Stimulated activated CD4-positive, alpha-beta T cell treated with anti-CD3 and anti-CD28 coated beads, Interleukin-12 subunit alpha, Interleukin-12 subunit beta, amount 100 ng/mL, for 4 hours (primary cell): ENCODE measurements at regions not wholly inside any gene's neighbourhood (a gene's known extent, or its start where the extent isn't known, plus 50 kb on each side); places are given as distances from the start of the nearest gene placed in this dataset.

Experiments used
- DNase-seq: peaks from one replicate; pipeline ENCODE4 v3.0.0-alpha.2; 2020

GRCh38 chr6:139547122-139547776 lies 172.8 kb upstream of the CITED2 start:
- DNase-seq: no peak

GRCh38 chr6:139546106-139546472 lies 171.6 kb upstream of the CITED2 start:
- no peak for DNase-seq

- DNase-seq: no peak
These were observed 171.0 kb upstream of the CITED2 start for GRCh38 chr6:139545206-139546105.

- DNase-seq: no peak
These were observed 170.2 kb upstream of the CITED2 start for GRCh38 chr6:139544701-139545057.

- no peak for DNase-seq
These were observed 167.9 kb upstream of the CITED2 start for GRCh38 chr6:139542351-139542750.

- no peak for DNase-seq
These were observed 166.4 kb upstream of the CITED2 start for GRCh38 chr6:139540894-139541293.

- no peak for DNase-seq
These were observed 165.8 kb upstream of the CITED2 start for GRCh38 chr6:139540276-139540675.

- no peak for DNase-seq
These were observed 165.4 kb upstream of the CITED2 start for GRCh38 chr6:139539852-139540251.

GRCh38 chr6:139538366-139538765 lies 163.9 kb upstream of the CITED2 start:
- no peak for DNase-seq

GRCh38 chr6:139536751-139537617 lies 162.5 kb upstream of the CITED2 start:
- no peak for DNase-seq

GRCh38 chr6:139534472-139535115 lies 160.1 kb upstream of the CITED2 start:
- DNase-seq: no peak

- no peak for DNase-seq
These were observed 159.4 kb upstream of the CITED2 start for GRCh38 chr6:139533573-139534471.

GRCh38 chr6:139533171-139533570 lies 158.7 kb upstream of the CITED2 start:
- DNase-seq: no peak

GRCh38 chr6:139531148-139532115 lies 157.0 kb upstream of the CITED2 start:
- no peak for DNase-seq

GRCh38 chr6:139530561-139530960 lies 156.1 kb upstream of the CITED2 start:
- no peak for DNase-seq

- no peak for DNase-seq
These were observed 155.0 kb upstream of the CITED2 start for GRCh38 chr6:139529420-139529819.

GRCh38 chr6:139528471-139528870 lies 154.0 kb upstream of the CITED2 start:
- DNase-seq: no peak

GRCh38 chr6:139525415-139525814 lies 151.0 kb upstream of the CITED2 start:
- DNase-seq: no peak

- DNase-seq: no peak
These were observed 149.5 kb upstream of the CITED2 start for GRCh38 chr6:139523986-139524385.

GRCh38 chr6:139522511-139523220 lies 148.2 kb upstream of the CITED2 start:
- no peak for DNase-seq
